GM12891 (cell line): ENCODE measurements at regions not wholly inside any gene's neighbourhood (a gene's known extent, or its start where the extent isn't known, plus 50 kb on each side); places are given as distances from the start of the nearest gene placed in this dataset.

Experiments
- DNase-seq: peaks from one replicate; pipeline ENCODE4 v3.0.0; 2011; ENCODE audit warnings: low spot score; ENCODE audit not compliant: insufficient read length
- FAIRE-seq: peaks from 2 replicates; lab custom pipeline; 2011; peaks lifted over from hg19 to GRCh38; lab: Jason Lieb, UNC
- PAX5 ChIP-seq: IDR thresholded peaks from 2 replicates; pipeline ENCODE4 v1.6.1; 2011; ENCODE audit warnings: low read length, moderate library complexity, mild to moderate bottlenecking; ENCODE audit not compliant: insufficient read depth, severe bottlenecking
- POLR2A ChIP-seq: IDR thresholded peaks from 2 replicates; pipeline ENCODE4 v1.6.1; 2011; ENCODE audit warnings: low read depth, low read length, control low read depth
- POLR2AphosphoS5 ChIP-seq: IDR thresholded peaks from 2 replicates; pipeline ENCODE4 v1.6.1; 2011; ENCODE audit warnings: low read depth, low read length, control low read depth
- POU2F2 ChIP-seq: IDR thresholded peaks from 2 replicates; pipeline ENCODE4 v1.6.1; 2011; ENCODE audit warnings: low read depth, mild to moderate bottlenecking, control low read depth, low read length, moderate library complexity
- SPI1 ChIP-seq: IDR thresholded peaks from 2 replicates; pipeline ENCODE4 v1.6.1; 2011; ENCODE audit warnings: low read depth, low read length, control low read depth
- TAF1 ChIP-seq: IDR thresholded peaks from 2 replicates; pipeline ENCODE4 v1.6.1; 2011; ENCODE audit warnings: low read depth, low read length, control low read depth

DNA sequence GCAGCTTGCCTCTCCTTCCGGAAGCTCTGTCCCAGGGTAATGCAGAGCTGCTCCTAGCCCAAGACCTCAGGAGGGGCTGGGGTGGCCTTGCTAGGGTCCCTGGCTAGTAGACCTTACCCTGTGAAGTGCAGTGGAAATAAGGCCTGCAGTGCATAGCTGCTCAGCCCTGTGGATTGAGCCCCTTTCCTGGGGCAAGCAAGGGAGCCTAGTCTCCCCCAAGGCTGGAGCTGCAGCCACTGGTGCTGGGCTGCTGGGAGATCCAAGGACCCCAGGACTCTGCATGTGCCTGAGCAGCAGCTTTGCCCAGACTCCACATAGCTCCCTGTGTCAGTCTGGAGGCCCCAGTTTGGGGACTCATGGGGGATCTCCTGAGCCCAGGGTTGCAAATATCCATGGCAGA lies 57.9 kb downstream of the FANCF start:
- no peak for TF ChIP-seq SPI1
- TF ChIP-seq POLR2AphosphoS5 = no peak
- no peak for TF ChIP-seq PAX5
- TF ChIP-seq POLR2A = no peak
- TF ChIP-seq TAF1 = no peak
- no peak for TF ChIP-seq POU2F2
- FAIRE-seq (no peak), DNase-seq (no peak)

DNA sequence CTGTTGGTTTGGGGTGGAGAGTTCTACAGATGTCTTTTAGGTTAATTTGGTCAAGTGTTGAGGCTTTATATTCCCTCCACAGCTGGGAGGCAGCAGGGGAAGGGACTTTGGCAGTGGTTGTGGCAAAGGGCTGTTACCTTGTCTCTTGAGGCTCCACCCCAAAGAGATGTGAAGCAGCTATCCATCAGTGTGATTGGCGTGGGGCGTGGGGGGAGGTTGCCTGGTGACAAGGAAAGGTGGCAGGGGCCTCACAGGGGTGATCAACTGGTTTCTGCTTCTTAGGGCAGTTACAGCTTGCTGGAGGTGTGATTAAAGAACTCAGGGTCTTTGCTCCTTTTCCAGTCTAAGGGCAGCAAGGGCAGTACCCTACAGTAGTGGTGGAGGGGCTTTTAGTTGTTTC lies 59.3 kb downstream of the FANCF start:
- no peak for TF ChIP-seq SPI1
- no peak for TF ChIP-seq TAF1
- no peak for TF ChIP-seq POLR2A
- TF ChIP-seq PAX5 = no peak
- no peak for TF ChIP-seq POU2F2
- TF ChIP-seq POLR2AphosphoS5 = no peak
- no peak for FAIRE-seq

GRCh38 chr11:22561283-22561682 lies 64.3 kb downstream of the FANCF start:
- FAIRE-seq (no peak), DNase-seq (no peak)
- TF ChIP-seq TAF1 (no peak), PAX5 (no peak), SPI1 (no peak), POLR2AphosphoS5 (no peak), POU2F2 (no peak)

More for the DNA sequence above, 59.3 kb downstream of the FANCF start:
- no peak for DNase-seq

DNA sequence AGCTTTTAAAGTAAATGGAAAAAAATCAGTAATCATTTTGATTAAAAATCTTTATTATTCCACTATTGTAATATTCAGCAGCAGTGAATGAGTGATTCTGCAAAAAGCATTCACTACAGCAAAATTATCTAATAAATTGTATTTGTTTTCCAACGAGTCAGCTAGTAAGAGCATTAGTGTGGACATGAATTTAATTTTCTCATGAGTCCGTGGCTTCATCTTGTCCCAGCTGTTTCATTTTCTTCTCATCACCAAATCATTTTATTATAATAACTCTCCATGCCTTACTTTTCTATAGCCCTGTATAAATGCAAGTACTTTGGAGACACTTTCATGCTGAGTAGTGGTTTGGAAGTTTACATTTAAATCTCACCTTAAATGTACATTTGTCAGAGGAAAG lies 66.2 kb downstream of the FANCF start:
- no peak for FAIRE-seq
- DNase-seq = no peak
- TF ChIP-seq PAX5 (no peak), TAF1 (no peak), SPI1 (no peak), POLR2A (no peak), POU2F2 (no peak), POLR2AphosphoS5 (no peak)

- no peak for FAIRE-seq
- TF ChIP-seq PAX5 = no peak
- TF ChIP-seq POLR2A = no peak
- no peak for TF ChIP-seq POU2F2
- no peak for TF ChIP-seq SPI1
- TF ChIP-seq POLR2AphosphoS5 = no peak
- TF ChIP-seq TAF1 = no peak
- no peak for DNase-seq
Observed at GRCh38 chr11:22558664-22559063, 67.0 kb downstream of the FANCF start.

- FAIRE-seq (no peak), DNase-seq (no peak)
- TF ChIP-seq POU2F2 = no peak
- TF ChIP-seq SPI1 = no peak
- no peak for TF ChIP-seq PAX5
- no peak for TF ChIP-seq POLR2A
- no peak for TF ChIP-seq TAF1
- TF ChIP-seq POLR2AphosphoS5 = no peak
Observed at GRCh38 chr11:22556381-22556780, 69.2 kb downstream of the FANCF start.

- DNase-seq = no peak
- FAIRE-seq = no peak
- TF ChIP-seq TAF1 (no peak), POLR2A (no peak), POU2F2 (no peak), POLR2AphosphoS5 (no peak), PAX5 (no peak), SPI1 (no peak)
Observed at GRCh38 chr11:22555881-22556280, 69.7 kb downstream of the FANCF start.

GRCh38 chr11:22554221-22554620 lies 71.4 kb downstream of the FANCF start:
- no peak for DNase-seq
- peak; percentile 40 for FAIRE-seq
- TF ChIP-seq SPI1 = peak; percentile 94
- no peak for TF ChIP-seq PAX5
- no peak for TF ChIP-seq TAF1
- no peak for TF ChIP-seq POLR2A
- no peak for TF ChIP-seq POU2F2

DNA sequence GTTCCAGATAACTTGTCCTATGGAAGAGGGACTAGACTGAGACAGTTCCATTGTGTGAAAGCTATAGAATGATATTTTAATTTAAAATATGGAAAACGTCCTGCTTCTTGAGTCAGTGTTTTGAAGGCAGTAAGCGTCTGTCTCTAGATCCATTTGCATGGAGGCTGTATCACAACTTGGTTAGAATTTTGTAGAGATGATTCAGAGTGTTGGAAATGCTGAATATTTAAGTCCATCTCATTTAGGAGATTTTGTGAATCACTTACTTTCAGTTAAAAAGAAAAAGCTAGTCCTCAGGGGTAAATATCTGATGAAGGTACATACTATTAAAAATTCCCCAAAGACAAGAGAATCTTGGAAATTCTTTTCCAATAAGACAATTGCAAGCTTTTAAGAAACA lies 72.7 kb downstream of the FANCF start:
- no peak for TF ChIP-seq TAF1
- TF ChIP-seq PAX5 = no peak
- TF ChIP-seq SPI1 = no peak
- no peak for TF ChIP-seq POLR2AphosphoS5
- TF ChIP-seq POU2F2 = no peak
- no peak for TF ChIP-seq POLR2A
- no peak for DNase-seq
- no peak for FAIRE-seq

- FAIRE-seq (no peak), DNase-seq (no peak)
- no peak for TF ChIP-seq POLR2A
- TF ChIP-seq POLR2AphosphoS5 = no peak
- no peak for TF ChIP-seq POU2F2
- no peak for TF ChIP-seq SPI1
- TF ChIP-seq PAX5 = no peak
- TF ChIP-seq TAF1 = no peak
Observed at GRCh38 chr11:22546746-22547145, 78.9 kb downstream of the FANCF start.
